SU-DHL-6 (cell line): ENCODE measurements at regions not wholly inside any gene's neighbourhood (a gene's known extent, or its start where the extent isn't known, plus 50 kb on each side); places are given as distances from the start of the nearest gene placed in this dataset.

Experiments
- H2AFZ ChIP-seq: fragments of 200-600 bp; sonication (generic); 2 replicates; pipeline ENCODE4 v1.6.1; 2014; ENCODE audit warnings: low read depth, mild to moderate bottlenecking, moderate library complexity, mixed read lengths, antibody characterized with exemption, low read length; ENCODE audit not compliant: severe bottlenecking
- H3F3A ChIP-seq: fragments of 200-600 bp; shearing (Covaris generic); 2 replicates; pipeline ENCODE4 v1.6.0; 2016; ENCODE audit warnings: antibody characterized with exemption, mild to moderate bottlenecking; ENCODE audit not compliant: insufficient read depth
- H3K27ac ChIP-seq: fragments of 200-600 bp; sonication (generic); 2 replicates; pipeline ENCODE4 v1.5.1; 2016; ENCODE audit warnings: low read depth, mild to moderate bottlenecking, low read length, moderate library complexity, mixed read lengths
- H3K27me3 ChIP-seq: fragments of 200-600 bp; sonication (generic), shearing (Covaris generic); 2 replicates; pipeline ENCODE4 v1.6.0; 2014; ENCODE audit warnings: mild to moderate bottlenecking, low read length
- H3K36me3 ChIP-seq: fragments of 200-600 bp; sonication (generic); 2 replicates; pipeline ENCODE4 v1.6.1; 2014; ENCODE audit warnings: mild to moderate bottlenecking, low read length, mixed read lengths
- H3K4me2 ChIP-seq: fragments of 300-600, 200-600 bp; shearing (Covaris generic), sonication (generic); 2 replicates; pipeline ENCODE4 v1.6.0; 2014; ENCODE audit warnings: low read length, low read depth, mild to moderate bottlenecking; ENCODE audit not compliant: poor library complexity, severe bottlenecking
- H3K4me3 ChIP-seq: fragments of 200-600 bp; sonication (generic); 2 replicates; pipeline ENCODE4 v1.5.1; 2014; ENCODE audit warnings: antibody characterized with exemption, low read length, mild to moderate bottlenecking, mixed read lengths; ENCODE audit not compliant: insufficient read depth, poor library complexity, severe bottlenecking
- H3K79me2 ChIP-seq: fragments of 200-600 bp; sonication (generic); 2 replicates; pipeline ENCODE4 v1.6.1; 2014; ENCODE audit warnings: mild to moderate bottlenecking, low read length, moderate library complexity; ENCODE audit not compliant: insufficient read depth
- H3K9ac ChIP-seq: fragments of 200-600 bp; sonication (generic); 2 replicates; pipeline ENCODE4 v1.7.0; 2014; ENCODE audit warnings: mild to moderate bottlenecking, low read length
- H3K9me2 ChIP-seq: fragments of 200-600 bp; sonication (generic); replicated peaks from 2 replicates; pipeline ENCODE4 v1.6.1; 2014; ENCODE audit warnings: low read length; ENCODE audit not compliant: insufficient read depth
- H3K9me3 ChIP-seq: fragments of 200-600 bp; sonication (generic); 2 replicates; pipeline ENCODE4 v1.6.1; 2014; ENCODE audit warnings: low read length, mixed read lengths; ENCODE audit not compliant: insufficient read depth
- H4K20me1 ChIP-seq: fragments of 200-600 bp; sonication (generic); 2 replicates; pipeline ENCODE4 v1.6.1; 2014; ENCODE audit warnings: low read depth, mild to moderate bottlenecking, antibody characterized with exemption, low read length, moderate library complexity, mixed read lengths
- EZH2phosphoT487 ChIP-seq: fragments of 200-600 bp; sonication (generic), shearing (Covaris generic); conservative IDR thresholded peaks from 2 replicates; pipeline ENCODE4 v1.6.1; 2018; ENCODE audit warnings: mild to moderate bottlenecking, antibody characterized with exemption, low read length, moderate library complexity, mixed read lengths
- TF ChIP-seq, protein P1 (sequence below): fragments of 200-600 bp; sonication (generic); IDR thresholded peaks from one replicate; pipeline ENCODE4 v1.5.1; 2017; ENCODE audit warnings: antibody characterized with exemption, mild to moderate bottlenecking, low read length, moderate library complexity; ENCODE audit not compliant: insufficient read depth, poor library complexity, severe bottlenecking

DNA sequence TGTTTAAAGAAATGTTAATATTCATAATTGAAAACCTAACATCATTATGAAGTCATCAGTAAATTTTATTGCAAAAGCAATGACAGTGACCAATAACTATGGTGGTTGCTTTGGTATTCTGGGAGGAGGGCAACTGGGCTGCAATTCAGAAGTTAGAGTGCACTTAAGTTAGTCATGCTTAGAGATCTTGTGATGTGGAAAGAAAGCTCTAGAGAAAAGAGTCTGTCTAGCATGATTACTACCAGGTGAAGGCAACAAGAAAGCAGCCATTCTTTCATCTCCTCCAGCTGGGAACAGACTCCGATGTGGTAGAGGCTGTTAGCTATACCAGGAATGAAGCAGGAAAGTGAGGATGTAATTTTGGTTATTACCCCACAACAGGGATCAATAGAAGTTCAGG lies 625.6 kb downstream of the SI start:
- H4K20me1 ChIP-seq, result no peaks in the 10 kb centered on the region
- no peaks in the 10 kb centered on the region for H3K27me3 ChIP-seq
- H3K4me3 ChIP-seq, result peak overlapping the region; percentile 26
- no peaks in the 10 kb centered on the region for H3F3A ChIP-seq
- no peaks in the 10 kb centered on the region for H3K9me2 ChIP-seq
- peaks cover 9% of the 10 kb centered on the region; the same call in 1 of the 2 replicates for H3K9me3 ChIP-seq
- peak overlapping the region; percentile 46 for H3K4me2 ChIP-seq
- H3K27ac ChIP-seq, result no peak overlapping the region
- no peak for TF ChIP-seq EZH2phosphoT487
- TF ChIP-seq, protein P1, sequence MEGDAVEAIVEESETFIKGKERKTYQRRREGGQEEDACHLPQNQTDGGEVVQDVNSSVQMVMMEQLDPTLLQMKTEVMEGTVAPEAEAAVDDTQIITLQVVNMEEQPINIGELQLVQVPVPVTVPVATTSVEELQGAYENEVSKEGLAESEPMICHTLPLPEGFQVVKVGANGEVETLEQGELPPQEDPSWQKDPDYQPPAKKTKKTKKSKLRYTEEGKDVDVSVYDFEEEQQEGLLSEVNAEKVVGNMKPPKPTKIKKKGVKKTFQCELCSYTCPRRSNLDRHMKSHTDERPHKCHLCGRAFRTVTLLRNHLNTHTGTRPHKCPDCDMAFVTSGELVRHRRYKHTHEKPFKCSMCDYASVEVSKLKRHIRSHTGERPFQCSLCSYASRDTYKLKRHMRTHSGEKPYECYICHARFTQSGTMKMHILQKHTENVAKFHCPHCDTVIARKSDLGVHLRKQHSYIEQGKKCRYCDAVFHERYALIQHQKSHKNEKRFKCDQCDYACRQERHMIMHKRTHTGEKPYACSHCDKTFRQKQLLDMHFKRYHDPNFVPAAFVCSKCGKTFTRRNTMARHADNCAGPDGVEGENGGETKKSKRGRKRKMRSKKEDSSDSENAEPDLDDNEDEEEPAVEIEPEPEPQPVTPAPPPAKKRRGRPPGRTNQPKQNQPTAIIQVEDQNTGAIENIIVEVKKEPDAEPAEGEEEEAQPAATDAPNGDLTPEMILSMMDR, result no peak
- H3K79me2 ChIP-seq, result no peaks in the 10 kb centered on the region
- H3K36me3 ChIP-seq, result no peaks in the 10 kb centered on the region
- peak overlapping the region; percentile 98 for H2AFZ ChIP-seq
- no peak overlapping the region for H3K9ac ChIP-seq

DNA sequence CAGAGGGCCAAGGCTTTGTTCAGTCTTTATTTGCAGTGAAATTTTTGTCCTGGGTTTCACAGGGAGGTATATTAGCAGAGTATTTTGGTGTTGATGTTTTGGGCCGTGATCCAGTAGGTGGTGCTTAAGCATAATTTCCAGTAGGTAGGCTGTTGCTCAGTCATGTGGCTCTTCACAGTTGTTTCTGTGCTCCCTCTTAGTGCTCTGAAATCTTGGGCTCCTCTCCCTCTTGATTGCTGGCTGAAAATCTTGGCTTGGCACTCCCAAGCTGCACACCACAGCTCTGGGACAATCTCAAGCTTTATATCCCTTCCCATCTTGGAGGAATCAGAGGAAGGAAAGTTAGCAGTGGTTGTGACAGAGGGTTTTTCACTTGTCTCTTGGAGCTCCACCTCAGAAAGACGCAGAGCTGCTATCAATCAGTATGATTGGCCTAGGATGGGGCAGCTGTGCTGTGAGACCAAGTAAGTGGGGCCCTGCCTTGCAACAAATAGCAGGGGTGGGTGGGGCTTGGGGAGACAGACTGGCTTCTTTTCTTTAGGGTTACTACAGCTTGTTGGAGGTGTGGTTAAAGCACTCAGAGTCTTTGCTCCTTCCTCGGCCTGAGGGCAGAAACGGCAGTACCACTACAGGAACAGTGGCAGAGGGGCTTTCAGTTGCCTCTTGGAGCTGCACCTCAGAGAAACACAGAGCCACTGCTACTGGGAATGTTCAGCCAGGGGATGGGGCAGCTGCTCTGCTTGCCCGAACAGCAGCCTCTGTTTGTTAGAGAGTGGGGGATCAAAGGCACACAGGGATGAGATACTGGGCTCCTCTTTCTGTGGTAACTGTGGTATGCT lies 627.0 kb downstream of the SI start:
- Histone ChIP-seq H2AFZ (peak overlapping the region; percentile 98), H3K79me2 (no peaks in the 10 kb centered on the region), H4K20me1 (no peaks in the 10 kb centered on the region), H3K27ac (no peak overlapping the region), H3K4me3 (peak overlapping the region; percentile 26), H3K36me3 (no peaks in the 10 kb centered on the region), H3K9ac (peak overlapping the region; percentile 22), H3K4me2 (peak overlapping the region; percentile 46), H3F3A (no peaks in the 10 kb centered on the region), H3K27me3 (no peaks in the 10 kb centered on the region), H3K9me2 (no peaks in the 10 kb centered on the region), H3K9me3 (peaks cover 9% of the 10 kb centered on the region; the same call in 1 of the 2 replicates)
- no peak for TF ChIP-seq EZH2phosphoT487
- TF ChIP-seq, protein P1, result no peak

DNA sequence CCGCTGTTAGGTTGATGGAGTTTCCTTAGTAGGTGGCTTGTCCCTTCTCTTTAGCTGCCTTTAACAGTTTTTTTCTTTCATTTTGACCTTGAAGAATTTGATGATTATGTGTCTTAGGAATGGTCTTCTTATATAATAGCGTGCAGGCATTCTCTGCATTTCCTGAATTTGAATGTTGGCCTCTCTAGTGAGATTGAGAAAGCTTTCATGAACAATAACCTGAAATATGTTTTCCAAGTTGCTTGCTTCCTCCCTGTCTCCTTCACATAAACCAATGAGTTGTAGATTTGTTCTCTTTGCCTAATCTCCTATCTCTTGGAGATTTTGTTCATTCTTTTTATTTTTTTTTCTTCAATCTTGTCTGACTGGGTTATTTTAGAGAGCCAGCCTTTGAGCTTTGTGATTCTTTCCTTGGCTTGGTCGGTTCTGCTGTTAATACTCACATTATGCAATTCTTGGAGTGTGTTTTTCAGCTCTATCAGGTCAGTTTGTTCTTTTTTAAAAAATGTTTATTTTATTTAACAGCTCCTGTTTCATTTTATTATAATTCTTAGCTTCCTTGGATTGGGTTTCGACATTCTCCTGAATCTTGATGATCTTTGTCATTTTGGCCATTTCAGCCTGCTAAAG lies 627.9 kb downstream of the SI start:
- H3K36me3 ChIP-seq, result no peaks in the 10 kb centered on the region
- H3K27ac ChIP-seq, result no peak overlapping the region
- no peaks in the 10 kb centered on the region for H3K9me2 ChIP-seq
- H3F3A ChIP-seq, result no peaks in the 10 kb centered on the region
- peak overlapping the region; percentile 46 for H3K4me2 ChIP-seq
- H3K79me2 ChIP-seq, result no peaks in the 10 kb centered on the region
- TF ChIP-seq, protein P1, result no peak
- TF ChIP-seq EZH2phosphoT487, result no peak
- peak overlapping the region; percentile 22; the same call in 1 of the 2 replicates for H3K9ac ChIP-seq
- H3K27me3 ChIP-seq, result no peaks in the 10 kb centered on the region
- peaks cover 9% of the 10 kb centered on the region; the same call in 1 of the 2 replicates for H3K9me3 ChIP-seq
- H4K20me1 ChIP-seq, result no peaks in the 10 kb centered on the region
- no peak overlapping the region for H3K4me3 ChIP-seq
- peak overlapping the region; percentile 98 for H2AFZ ChIP-seq
